ENCODE measurements at regions not wholly inside any gene's neighbourhood (a gene's known extent, or its start where the extent isn't known, plus 50 kb on each side); places are given as distances from the start of the nearest gene placed in this dataset.

- TF ChIP-seq CTCF (conservative IDR thresholded peaks at IDR 0.05) (no peak), EZH2 (IDR thresholded peaks at IDR 0.05; ENCODE audit: low read depth) (no peak)
Observed at GRCh38 chr10:83142074-83142563, 997.2 kb upstream of the GHITM start.
